IPS-20b (cell line): ENCODE measurements at regions not wholly inside any gene's neighbourhood (a gene's known extent, or its start where the extent isn't known, plus 50 kb on each side); places are given as distances from the start of the nearest gene placed in this dataset.

ENCODE experiments used
- H3K27ac ChIP-seq: one replicate; pipeline ENCODE4 v1.5.1; 2013; ENCODE audit warnings: low read length
- H3K27me3 ChIP-seq: 2 replicates; pipeline ENCODE4 v1.6.1; 2013; ENCODE audit warnings: mild to moderate bottlenecking, low read length, inconsistent platforms; ENCODE audit not compliant: insufficient read depth
- H3K36me3 ChIP-seq: 2 replicates; pipeline ENCODE4 v1.6.1; 2013; ENCODE audit warnings: low read depth, mild to moderate bottlenecking, inconsistent platforms, low read length, moderate library complexity; ENCODE audit not compliant: insufficient read depth
- H3K4me1 ChIP-seq: 2 replicates; pipeline ENCODE4 v1.6.1; 2013; ENCODE audit warnings: mild to moderate bottlenecking, control low read depth, inconsistent platforms, low read length, moderate library complexity; ENCODE audit not compliant: insufficient read depth
- H3K4me3 ChIP-seq: 2 replicates; pipeline ENCODE4 v1.5.1; 2013; ENCODE audit warnings: mild to moderate bottlenecking, low read length, inconsistent platforms
- H3K9ac ChIP-seq: 2 replicates; pipeline ENCODE4 v1.6.1; 2013; ENCODE audit warnings: low read depth, mild to moderate bottlenecking, inconsistent platforms, low read length, moderate library complexity
- H3K9me3 ChIP-seq: 2 replicates; pipeline ENCODE4 v1.6.1; 2013; ENCODE audit warnings: mild to moderate bottlenecking, low read depth, low read length, inconsistent platforms; ENCODE audit not compliant: insufficient read depth

DNA sequence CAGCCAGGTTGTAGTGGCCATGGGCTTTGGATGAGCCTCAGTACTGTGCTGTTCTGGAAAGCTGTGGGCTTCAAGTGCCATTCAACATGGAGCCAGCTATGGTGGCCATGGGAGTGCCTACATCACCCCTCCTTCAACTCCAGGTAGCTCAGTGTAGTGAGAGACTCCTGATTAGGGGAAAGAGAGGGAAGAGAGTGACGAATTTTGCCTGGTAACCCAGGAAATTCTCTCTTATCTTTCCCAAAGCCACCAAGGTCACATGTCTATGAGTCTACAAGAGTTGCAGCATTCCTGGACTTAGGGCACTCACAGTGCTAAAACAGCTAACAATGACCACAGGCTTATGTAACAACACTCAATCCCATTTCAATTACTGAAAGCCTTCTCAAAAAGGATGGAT, 81.7 kb upstream of the SPTLC1 start:
- H3K9ac ChIP-seq, result no peak overlapping the region
- H3K9me3 ChIP-seq, result no peaks in the 10 kb centered on the region
- H3K27me3 ChIP-seq, result no peaks in the 10 kb centered on the region
- no peaks in the 10 kb centered on the region for H3K4me1 ChIP-seq
- H3K36me3 ChIP-seq, result no peaks in the 10 kb centered on the region
- H3K27ac ChIP-seq, result no peak overlapping the region
- no peak overlapping the region for H3K4me3 ChIP-seq

- H3K4me3 ChIP-seq, result no peak overlapping the region
- no peaks in the 10 kb centered on the region for H3K9me3 ChIP-seq
- H3K4me1 ChIP-seq, result no peaks in the 10 kb centered on the region
- H3K36me3 ChIP-seq, result no peaks in the 10 kb centered on the region
- no peaks in the 10 kb centered on the region for H3K27me3 ChIP-seq
- H3K27ac ChIP-seq, result no peak overlapping the region
- H3K9ac ChIP-seq, result no peak overlapping the region
Observed at GRCh38 chr9:92196400-92196799, 81.2 kb upstream of the SPTLC1 start.

DNA sequence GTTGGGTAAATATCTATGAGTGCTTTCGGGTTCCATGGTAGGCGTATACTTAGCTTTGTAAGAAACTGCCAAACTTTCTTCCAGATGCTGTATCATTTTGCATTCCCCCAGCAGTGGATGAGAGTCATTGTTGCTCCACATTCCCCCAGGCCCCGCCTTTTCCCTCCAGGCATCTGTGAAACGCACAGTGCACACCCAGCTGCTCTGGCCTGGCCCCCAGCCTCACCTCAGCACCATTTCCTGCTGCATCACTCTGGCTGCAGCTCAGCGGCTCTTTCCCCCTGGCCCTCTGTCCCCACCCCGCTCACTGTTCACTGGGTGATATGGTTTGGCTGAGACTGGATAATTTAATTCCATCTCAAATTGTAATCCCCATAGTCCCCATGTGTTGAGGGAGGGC, 76.6 kb upstream of the SPTLC1 start:
- Histone ChIP-seq H3K9ac (no peak overlapping the region), H3K27ac (no peak overlapping the region), H3K4me3 (no peak overlapping the region), H3K27me3 (no peaks in the 10 kb centered on the region), H3K36me3 (no peaks in the 10 kb centered on the region), H3K4me1 (no peaks in the 10 kb centered on the region), H3K9me3 (no peaks in the 10 kb centered on the region)

DNA sequence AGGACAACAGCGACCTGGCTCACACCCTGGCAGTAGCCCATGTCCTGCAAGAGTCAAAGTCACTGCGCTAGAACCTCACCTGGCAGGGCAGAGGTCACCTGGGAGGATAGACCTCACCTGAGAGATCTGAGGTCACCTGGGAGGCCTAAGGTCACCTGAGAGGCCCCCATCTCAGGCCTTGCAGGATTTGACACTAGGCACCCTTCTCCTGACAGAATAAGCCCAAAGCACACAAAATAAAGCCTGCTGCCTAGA, 75.2 kb upstream of the SPTLC1 start:
- Histone ChIP-seq H3K36me3 (no peaks in the 10 kb centered on the region), H3K27me3 (no peaks in the 10 kb centered on the region), H3K4me1 (no peaks in the 10 kb centered on the region), H3K27ac (no peak overlapping the region), H3K9ac (no peak overlapping the region), H3K4me3 (no peak overlapping the region), H3K9me3 (no peaks in the 10 kb centered on the region)

GRCh38 chr9:92189782-92190535, 74.7 kb upstream of the SPTLC1 start:
- Histone ChIP-seq H3K36me3 (no peaks in the 10 kb centered on the region), H3K27ac (no peak overlapping the region), H3K4me1 (no peaks in the 10 kb centered on the region), H3K27me3 (no peaks in the 10 kb centered on the region), H3K9ac (no peak overlapping the region), H3K9me3 (no peaks in the 10 kb centered on the region), H3K4me3 (no peak overlapping the region)

- H3K9me3 ChIP-seq, result no peaks in the 10 kb centered on the region
- H3K27me3 ChIP-seq, result no peaks in the 10 kb centered on the region
- no peak overlapping the region for H3K9ac ChIP-seq
- no peak overlapping the region for H3K27ac ChIP-seq
- H3K4me1 ChIP-seq, result no peaks in the 10 kb centered on the region
- H3K4me3 ChIP-seq, result no peak overlapping the region
- no peaks in the 10 kb centered on the region for H3K36me3 ChIP-seq
Observed at GRCh38 chr9:92188969-92189781, 74.0 kb upstream of the SPTLC1 start.

GRCh38 chr9:92187989-92188714, 72.9 kb upstream of the SPTLC1 start:
- no peaks in the 10 kb centered on the region for H3K9me3 ChIP-seq
- no peak overlapping the region for H3K4me3 ChIP-seq
- no peaks in the 10 kb centered on the region for H3K4me1 ChIP-seq
- no peak overlapping the region for H3K9ac ChIP-seq
- H3K27ac ChIP-seq, result no peak overlapping the region
- H3K27me3 ChIP-seq, result no peaks in the 10 kb centered on the region
- no peaks in the 10 kb centered on the region for H3K36me3 ChIP-seq

GRCh38 chr9:92187390-92187789, 72.2 kb upstream of the SPTLC1 start:
- H3K4me3 ChIP-seq, result no peak overlapping the region
- no peaks in the 10 kb centered on the region for H3K27me3 ChIP-seq
- H3K27ac ChIP-seq, result no peak overlapping the region
- no peaks in the 10 kb centered on the region for H3K36me3 ChIP-seq
- no peaks in the 10 kb centered on the region for H3K9me3 ChIP-seq
- H3K9ac ChIP-seq, result no peak overlapping the region
- no peaks in the 10 kb centered on the region for H3K4me1 ChIP-seq

DNA sequence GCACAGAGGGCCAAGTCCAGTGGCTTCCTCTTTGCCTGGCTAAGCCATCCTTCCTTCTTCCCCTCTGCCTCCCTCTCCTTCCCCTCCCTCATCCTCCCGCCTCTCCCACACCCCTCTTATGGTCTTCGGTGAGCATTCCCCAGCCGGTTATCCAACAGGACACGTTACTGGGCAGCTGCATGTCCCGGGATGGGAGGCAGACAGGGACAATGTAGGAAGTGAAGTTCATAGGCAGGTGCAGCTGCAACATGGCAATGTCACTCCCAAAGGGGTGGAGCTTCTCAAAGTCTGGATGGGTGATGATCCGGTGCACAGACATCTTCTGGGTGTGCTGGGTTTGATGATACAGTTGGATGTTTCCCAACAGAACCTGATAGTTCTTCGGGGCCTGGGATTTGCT, 71.4 kb upstream of the SPTLC1 start:
- Histone ChIP-seq H3K9ac (no peak overlapping the region), H3K36me3 (no peaks in the 10 kb centered on the region), H3K27ac (no peak overlapping the region), H3K4me3 (no peak overlapping the region), H3K4me1 (no peaks in the 10 kb centered on the region), H3K27me3 (no peaks in the 10 kb centered on the region), H3K9me3 (no peaks in the 10 kb centered on the region; the same call in 1 of the 2 replicates)

DNA sequence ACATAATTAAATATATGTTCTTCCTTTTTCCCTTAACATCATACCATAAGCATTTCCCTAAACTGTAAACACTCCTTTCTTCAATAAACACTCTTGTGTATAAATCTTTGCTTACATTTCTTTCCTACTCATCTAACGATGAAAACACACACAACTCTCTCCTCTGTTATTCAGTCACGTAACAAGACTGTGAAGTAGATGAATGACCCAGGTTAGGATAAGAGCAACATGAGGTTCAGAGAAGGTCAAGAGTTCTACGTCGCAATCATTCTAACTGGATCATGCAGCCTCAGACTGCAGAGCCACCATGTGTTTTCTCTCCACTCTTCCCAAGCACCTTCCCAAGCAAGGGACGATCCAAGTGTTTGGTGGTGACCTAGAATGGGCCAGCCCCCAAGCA, 70.5 kb upstream of the SPTLC1 start:
- H3K36me3 ChIP-seq, result no peaks in the 10 kb centered on the region
- H3K9ac ChIP-seq, result no peak overlapping the region
- no peaks in the 10 kb centered on the region for H3K27me3 ChIP-seq
- no peaks in the 10 kb centered on the region for H3K4me1 ChIP-seq
- no peaks in the 10 kb centered on the region; the same call in 1 of the 2 replicates for H3K9me3 ChIP-seq
- no peak overlapping the region for H3K4me3 ChIP-seq
- no peak overlapping the region for H3K27ac ChIP-seq

GRCh38 chr9:92185096-92185495, 69.9 kb upstream of the SPTLC1 start:
- no peak overlapping the region for H3K4me3 ChIP-seq
- H3K36me3 ChIP-seq, result no peaks in the 10 kb centered on the region
- no peaks in the 10 kb centered on the region for H3K4me1 ChIP-seq
- H3K27ac ChIP-seq, result no peak overlapping the region
- no peaks in the 10 kb centered on the region; the same call in 1 of the 2 replicates for H3K9me3 ChIP-seq
- no peak overlapping the region for H3K9ac ChIP-seq
- no peaks in the 10 kb centered on the region for H3K27me3 ChIP-seq
